CD4-positive, alpha-beta T cell treated with Interleukin-6 for 4 hours (primary cell): ENCODE measurements at regions not wholly inside any gene's neighbourhood (a gene's known extent, or its start where the extent isn't known, plus 50 kb on each side); places are given as distances from the start of the nearest gene placed in this dataset.
A peak's percentile ranks its signal among the peaks of the same experiment; 100 is the strongest.

Experiments used
- DNase-seq: peaks from one replicate; pipeline ENCODE4 v3.0.0-alpha.2; 2020; ENCODE audit warnings: mixed read lengths

- no peak for DNase-seq
Measured at GRCh38 chr5:159385536-159385935, 55.2 kb upstream of the IL12B start.

- no peak for DNase-seq
Measured at GRCh38 chr5:159386028-159386711, 55.9 kb upstream of the IL12B start.

- DNase-seq: no peak
Measured at GRCh38 chr5:159392871-159393270, 62.6 kb upstream of the IL12B start.

GRCh38 chr5:159393854-159394274, 63.6 kb upstream of the IL12B start:
- DNase-seq: no peak

- no peak for DNase-seq
Measured at GRCh38 chr5:159395202-159395601, 64.9 kb upstream of the IL12B start.

GRCh38 chr5:159398936-159399335, 68.6 kb upstream of the IL12B start:
- no peak for DNase-seq

GRCh38 chr5:159400476-159400875, 70.2 kb upstream of the IL12B start:
- DNase-seq: no peak

- no peak for DNase-seq
Measured at GRCh38 chr5:159402311-159402710, 72.0 kb upstream of the IL12B start.

GRCh38 chr5:159402856-159403255, 72.6 kb upstream of the IL12B start:
- DNase-seq: no peak

- no peak for DNase-seq
Measured at GRCh38 chr5:159403906-159404681, 73.8 kb upstream of the IL12B start.

GRCh38 chr5:159405611-159406031, 75.3 kb upstream of the IL12B start:
- no peak for DNase-seq

- DNase-seq: no peak
Measured at GRCh38 chr5:159406571-159406970, 76.3 kb upstream of the IL12B start.

GRCh38 chr5:159409801-159410200, 79.5 kb upstream of the IL12B start:
- DNase-seq: no peak

- DNase-seq: no peak
Measured at GRCh38 chr5:159410480-159410879, 80.2 kb upstream of the IL12B start.

- DNase-seq: no peak
Measured at GRCh38 chr5:159411115-159411514, 80.8 kb upstream of the IL12B start.

- peak; percentile 65 for DNase-seq
Measured at GRCh38 chr5:159412284-159413046, 82.2 kb upstream of the IL12B start.

GRCh38 chr5:159414021-159414420, 83.7 kb upstream of the IL12B start:
- DNase-seq: no peak

- DNase-seq: no peak
Measured at GRCh38 chr5:159415301-159415937, 85.1 kb upstream of the IL12B start.

- DNase-seq: no peak
Measured at GRCh38 chr5:159416438-159416837, 86.2 kb upstream of the IL12B start.

- DNase-seq: no peak
Measured at GRCh38 chr5:159417170-159417569, 86.9 kb upstream of the IL12B start.

- no peak for DNase-seq
Measured at GRCh38 chr5:159419576-159419975, 89.3 kb upstream of the IL12B start.

GRCh38 chr5:159420940-159421339, 90.7 kb upstream of the IL12B start:
- DNase-seq: no peak

- DNase-seq: no peak
Measured at GRCh38 chr5:159422361-159422760, 92.1 kb upstream of the IL12B start.
